ENCODE measurements at regions not wholly inside any gene's neighbourhood (a gene's known extent, or its start where the extent isn't known, plus 50 kb on each side); places are given as distances from the start of the nearest gene placed in this dataset.

DNA sequence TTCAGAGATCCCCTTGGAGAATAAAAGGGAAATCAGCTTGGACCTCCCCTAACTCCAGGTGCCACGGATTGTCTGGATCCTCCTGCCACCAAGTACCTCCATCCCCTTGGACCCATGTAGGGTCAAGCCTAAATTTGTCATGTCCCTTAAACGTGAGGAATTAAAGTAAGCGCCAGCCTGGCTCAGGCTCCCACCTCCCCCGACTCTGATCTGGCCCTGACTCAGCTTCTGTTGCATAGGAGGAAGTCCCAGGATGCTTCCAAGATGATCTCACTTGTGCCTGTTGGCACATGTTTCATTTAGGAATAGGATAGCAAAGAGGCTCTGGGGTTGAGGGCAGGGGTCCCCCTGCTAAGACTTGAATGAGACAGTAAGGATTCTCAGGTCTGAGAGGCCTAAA is 231.9 kb upstream of the JUN start:
- TF ChIP-seq, protein P1, sequence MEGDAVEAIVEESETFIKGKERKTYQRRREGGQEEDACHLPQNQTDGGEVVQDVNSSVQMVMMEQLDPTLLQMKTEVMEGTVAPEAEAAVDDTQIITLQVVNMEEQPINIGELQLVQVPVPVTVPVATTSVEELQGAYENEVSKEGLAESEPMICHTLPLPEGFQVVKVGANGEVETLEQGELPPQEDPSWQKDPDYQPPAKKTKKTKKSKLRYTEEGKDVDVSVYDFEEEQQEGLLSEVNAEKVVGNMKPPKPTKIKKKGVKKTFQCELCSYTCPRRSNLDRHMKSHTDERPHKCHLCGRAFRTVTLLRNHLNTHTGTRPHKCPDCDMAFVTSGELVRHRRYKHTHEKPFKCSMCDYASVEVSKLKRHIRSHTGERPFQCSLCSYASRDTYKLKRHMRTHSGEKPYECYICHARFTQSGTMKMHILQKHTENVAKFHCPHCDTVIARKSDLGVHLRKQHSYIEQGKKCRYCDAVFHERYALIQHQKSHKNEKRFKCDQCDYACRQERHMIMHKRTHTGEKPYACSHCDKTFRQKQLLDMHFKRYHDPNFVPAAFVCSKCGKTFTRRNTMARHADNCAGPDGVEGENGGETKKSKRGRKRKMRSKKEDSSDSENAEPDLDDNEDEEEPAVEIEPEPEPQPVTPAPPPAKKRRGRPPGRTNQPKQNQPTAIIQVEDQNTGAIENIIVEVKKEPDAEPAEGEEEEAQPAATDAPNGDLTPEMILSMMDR (optimal IDR thresholded peaks at IDR 0.05 in 1 of 3, IDR thresholded peaks at IDR 0.05 in 1 of 3, conservative IDR thresholded peaks at IDR 0.05 in 1 of 3; ENCODE audit: extremely low read depth in 1 of 3, insufficient read depth in 2 of 3, low read length in 3 of 3) = no peak
- no peak for TF ChIP-seq EZH2 (IDR thresholded peaks at IDR 0.05; ENCODE audit: low read length)
